ENCODE measurements at regions not wholly inside any gene's neighbourhood (a gene's known extent, or its start where the extent isn't known, plus 50 kb on each side); places are given as distances from the start of the nearest gene placed in this dataset.

- DNase-seq (ENCODE audit: low spot score) = no peak
Measured at GRCh38 chr7:91630581-91631380, 249.7 kb downstream of the MTERF1 start.

GRCh38 chr7:91632234-91632940 is 248.1 kb downstream of the MTERF1 start:
- DNase-seq (ENCODE audit: low spot score) = no peak

- no peak for DNase-seq (ENCODE audit: low spot score)
Measured at GRCh38 chr7:91633013-91633441, 247.5 kb downstream of the MTERF1 start.

DNA sequence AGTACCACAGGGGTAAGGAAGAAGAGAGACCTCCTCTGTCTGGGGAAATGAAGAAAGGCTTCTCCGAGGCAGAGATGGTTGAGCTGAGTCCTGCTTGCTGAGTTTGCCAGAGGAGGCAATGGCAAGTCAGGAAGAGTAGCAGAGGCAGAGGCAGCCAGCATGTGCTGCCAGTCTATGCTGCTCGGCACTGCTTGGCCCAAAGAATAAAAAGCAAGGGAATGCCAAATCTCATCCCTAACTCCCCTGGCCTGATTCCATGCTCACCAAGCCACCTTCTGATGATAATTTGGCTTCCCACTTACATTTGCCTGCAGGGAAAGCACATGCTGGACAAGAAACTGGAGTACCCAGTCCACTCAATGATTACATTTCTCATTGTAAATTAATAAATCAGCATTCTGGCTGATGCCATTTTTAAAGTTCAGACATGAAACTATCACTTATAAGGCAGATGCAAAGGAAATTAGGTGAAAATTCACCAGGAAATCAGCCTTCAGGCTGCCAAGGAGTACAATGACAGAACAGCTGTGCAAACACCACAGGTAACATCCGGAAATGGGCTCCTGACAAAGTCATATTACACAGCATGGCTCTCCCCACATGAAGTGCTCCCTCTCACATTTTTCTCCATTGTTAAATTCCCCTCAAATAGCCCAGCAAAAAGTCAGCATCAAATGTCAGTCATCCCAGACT is 245.9 kb downstream of the MTERF1 start:
- no peak for DNase-seq (ENCODE audit: low spot score)

GRCh38 chr7:91636129-91636724 is 244.3 kb downstream of the MTERF1 start:
- DNase-seq (ENCODE audit: low spot score) = peak; percentile 42

DNA sequence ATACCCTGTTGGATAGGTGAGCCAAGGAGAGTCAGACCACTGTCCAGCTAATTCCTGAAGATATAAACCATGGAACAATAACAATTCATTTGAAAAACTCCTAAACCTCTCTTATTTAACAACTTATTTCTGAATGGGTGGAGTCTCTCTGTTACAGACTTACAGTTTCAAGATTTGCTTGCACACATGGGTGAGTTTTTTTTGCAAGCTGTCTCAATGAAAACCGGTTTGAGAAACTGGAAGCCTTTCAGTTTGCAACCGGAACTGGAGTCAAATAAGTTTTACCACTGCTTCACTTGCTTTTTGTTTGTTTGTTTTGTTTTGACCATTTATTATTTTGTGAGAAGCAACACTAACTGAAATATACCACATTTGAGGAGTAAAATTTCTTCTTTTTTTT is 243.8 kb downstream of the MTERF1 start:
- no peak for DNase-seq (ENCODE audit: low spot score)

DNA sequence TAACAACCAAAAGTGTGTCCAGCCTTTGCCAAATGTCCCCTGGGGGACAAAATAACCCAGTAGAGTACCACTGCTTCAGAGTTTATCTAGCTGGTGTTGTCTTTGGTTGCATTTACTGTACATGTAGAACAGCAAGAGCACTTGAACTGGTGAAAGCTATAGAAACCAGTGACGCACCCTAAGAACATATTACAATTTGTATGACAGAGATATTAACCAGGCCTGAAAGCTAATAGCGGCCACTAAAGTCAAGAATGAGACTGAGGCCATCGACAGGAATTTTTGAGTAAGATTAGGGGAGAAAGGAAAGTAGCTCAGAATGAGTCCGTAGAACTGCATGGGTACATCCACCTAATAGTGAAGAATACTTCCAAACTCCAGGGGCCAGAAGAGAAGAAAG is 236.2 kb downstream of the MTERF1 start:
- no peak for DNase-seq (ENCODE audit: low spot score)

GRCh38 chr7:91645542-91645941 is 235.0 kb downstream of the MTERF1 start:
- DNase-seq (ENCODE audit: low spot score) = no peak

DNA sequence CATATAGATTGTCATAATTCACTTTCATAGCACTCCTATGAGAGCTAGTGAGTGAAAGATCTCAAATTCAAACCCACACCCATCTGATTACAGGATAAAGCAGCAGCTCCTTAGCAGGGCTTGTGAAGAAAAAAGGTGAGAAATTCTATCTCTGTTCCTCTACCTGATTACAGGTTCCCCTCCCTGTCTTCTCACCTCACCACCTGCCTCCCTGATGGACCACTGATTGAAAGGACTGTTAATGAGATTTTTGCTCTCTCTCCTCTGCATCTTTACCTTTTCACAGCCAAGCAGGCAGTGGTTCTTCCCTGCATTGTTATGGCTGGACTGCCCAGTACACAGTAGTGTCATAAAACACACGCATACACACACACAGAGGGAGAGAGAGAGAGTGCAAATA is 228.5 kb downstream of the MTERF1 start:
- DNase-seq (ENCODE audit: low spot score) = no peak

DNA sequence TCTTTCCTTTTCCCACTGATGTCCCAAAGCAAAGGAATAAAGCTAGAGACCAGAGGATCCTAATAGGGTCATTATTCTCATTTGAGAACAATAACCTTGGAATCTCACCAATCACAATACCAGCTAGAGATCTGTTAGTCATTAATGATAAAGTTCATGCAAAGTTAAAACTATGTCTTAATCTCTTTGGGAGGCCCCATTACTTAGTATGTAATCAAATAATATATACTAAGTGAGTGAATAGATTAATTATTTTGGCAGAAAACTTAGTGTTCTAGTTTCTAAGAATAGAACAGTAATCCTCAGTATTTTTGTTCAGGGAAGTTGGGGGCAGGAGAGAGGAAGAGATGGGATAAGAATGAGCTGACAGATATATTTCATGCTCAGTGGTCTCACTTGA is 227.2 kb downstream of the MTERF1 start:
- DNase-seq (ENCODE audit: low spot score) = no peak

DNA sequence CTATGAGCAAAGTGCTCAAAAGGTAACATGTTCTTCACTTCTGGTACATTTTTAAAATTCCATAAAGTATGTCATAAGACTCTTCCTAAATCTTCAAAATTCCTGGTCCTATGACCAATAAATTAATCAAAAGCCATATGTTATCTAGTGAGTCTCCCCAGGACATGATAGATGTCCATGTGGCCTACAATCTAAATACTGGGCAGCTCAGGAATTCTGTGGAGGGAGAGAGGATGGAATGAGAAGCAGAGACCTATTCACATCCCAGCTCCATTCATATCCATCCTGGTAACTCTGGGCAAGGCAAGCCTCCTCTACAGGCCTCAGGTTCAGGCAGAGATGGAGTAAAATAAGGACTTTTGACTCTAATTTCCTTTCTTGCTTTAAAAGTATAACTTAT is 224.8 kb downstream of the MTERF1 start:
- no peak for DNase-seq (ENCODE audit: low spot score)

- no peak for DNase-seq (ENCODE audit: low spot score)
Measured at GRCh38 chr7:91656541-91657482, 223.7 kb downstream of the MTERF1 start.

DNA sequence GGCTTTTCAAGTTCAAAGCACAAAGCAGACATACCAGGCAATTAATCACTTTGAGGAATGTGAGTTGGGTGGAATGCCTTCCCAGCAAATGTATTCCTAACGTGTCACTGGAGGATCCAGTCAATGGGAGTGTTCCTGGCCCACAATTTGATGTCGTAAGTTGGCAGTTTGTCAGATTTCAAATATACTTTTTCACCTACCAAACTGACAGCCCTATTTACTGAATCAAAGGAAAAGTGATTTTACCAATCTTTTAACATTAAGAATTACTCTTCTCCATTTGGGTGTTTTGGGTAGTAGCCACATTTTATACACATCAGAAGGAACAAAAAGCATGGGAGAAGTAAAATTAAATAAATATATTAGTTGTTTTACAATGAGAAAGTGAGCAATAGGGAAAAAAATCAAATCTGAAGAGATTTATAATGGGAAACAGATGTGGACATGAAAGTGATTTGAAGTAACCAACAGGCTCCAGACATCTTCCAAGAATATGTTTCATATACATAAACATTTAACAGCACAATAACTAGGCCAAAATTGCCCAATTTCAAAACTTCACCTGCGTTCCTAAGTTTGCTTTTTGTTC is 222.9 kb downstream of the MTERF1 start:
- DNase-seq (ENCODE audit: low spot score) = peak; percentile 77

DNA sequence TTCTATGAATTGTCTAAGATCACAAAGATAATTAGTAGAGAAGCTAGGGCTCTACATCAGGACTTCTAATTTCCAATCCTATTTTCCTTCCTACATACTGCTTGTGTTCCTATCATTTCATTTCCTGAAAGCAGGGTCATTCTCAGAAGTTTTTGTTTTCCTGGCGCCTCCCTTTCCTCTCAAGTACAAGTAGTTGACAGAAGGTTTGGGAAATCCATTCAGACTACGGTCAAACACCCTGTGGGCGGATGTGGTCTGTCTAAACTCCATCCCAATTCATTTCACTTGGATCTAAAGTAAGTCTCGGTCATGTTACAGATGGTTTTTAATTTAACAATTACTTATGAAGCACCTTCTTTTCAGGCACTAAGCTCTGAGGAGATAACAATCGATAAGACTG is 221.4 kb downstream of the MTERF1 start:
- no peak for DNase-seq (ENCODE audit: low spot score)

- DNase-seq (ENCODE audit: low spot score) = no peak
Measured at GRCh38 chr7:91660734-91661356, 219.7 kb downstream of the MTERF1 start.

GRCh38 chr7:91661727-91662126 is 218.8 kb downstream of the MTERF1 start:
- DNase-seq (ENCODE audit: low spot score) = no peak

GRCh38 chr7:91668217-91668616 is 212.3 kb downstream of the MTERF1 start:
- DNase-seq (ENCODE audit: low spot score) = no peak

GRCh38 chr7:91671245-91671644 is 209.3 kb downstream of the MTERF1 start:
- no peak for DNase-seq (ENCODE audit: low spot score)

DNA sequence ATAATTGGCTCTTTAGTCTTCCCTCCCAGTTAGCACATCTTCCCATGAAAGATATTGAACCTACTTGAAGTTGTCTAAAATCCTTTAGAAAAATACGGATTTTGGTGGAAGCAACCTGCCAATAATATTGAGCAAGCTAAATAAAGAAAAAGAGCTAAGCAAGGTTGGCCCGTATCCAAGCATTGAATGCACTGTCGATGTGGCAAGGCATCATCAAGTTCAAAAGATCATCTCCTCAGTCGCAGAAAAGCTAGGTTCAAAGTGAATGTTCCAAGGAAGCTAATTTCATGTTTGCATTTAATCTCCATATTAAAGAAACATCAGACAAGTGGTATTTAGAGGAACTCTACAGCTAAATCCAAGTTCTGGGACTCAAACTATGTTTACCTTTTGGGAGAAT is 206.0 kb downstream of the MTERF1 start:
- no peak for DNase-seq (ENCODE audit: low spot score)

DNA sequence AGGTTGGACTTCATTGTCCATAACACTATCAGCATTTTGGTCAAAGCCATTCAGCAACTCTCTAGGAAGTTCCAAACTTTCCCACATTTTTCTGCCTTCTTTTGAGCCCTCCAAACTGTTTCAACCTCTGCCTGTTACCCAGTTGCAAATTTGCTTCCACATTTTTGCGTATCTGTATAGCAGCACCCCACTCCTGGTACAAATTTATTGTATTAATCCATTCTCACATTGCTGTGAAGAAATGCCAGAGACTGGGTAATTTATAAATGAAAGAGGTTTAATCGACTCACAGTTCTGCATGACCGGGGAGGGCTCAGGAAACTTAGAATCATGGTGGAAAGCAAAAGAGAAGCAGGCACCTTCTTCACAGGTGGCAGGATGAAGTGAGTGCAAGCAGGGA is 198.8 kb downstream of the MTERF1 start:
- no peak for DNase-seq (ENCODE audit: low spot score)
